IgD-negative memory B cell (primary cell): ENCODE measurements at regions not wholly inside any gene's neighbourhood (a gene's known extent, or its start where the extent isn't known, plus 50 kb on each side); places are given as distances from the start of the nearest gene placed in this dataset.

Experiments
- H3K27ac Mint-ChIP-seq, 3 donors: one replicate each; pipeline ENCODE4 v1.8.0; 2020 to 2022; ENCODE audit warnings: mild to moderate bottlenecking in 3 of 3, mixed read lengths in 3 of 3, moderate library complexity in 1 of 3
- H3K27me3 Mint-ChIP-seq: one replicate; pipeline ENCODE4 v1.8.0; 2021; ENCODE audit warnings: mixed read lengths
- H3K36me3 Mint-ChIP-seq: one replicate; pipeline ENCODE4 v1.8.0; 2020; ENCODE audit warnings: mild to moderate bottlenecking, mixed read lengths
- H3K4me1 Mint-ChIP-seq, 3 donors: one replicate each; pipeline ENCODE4 v1.8.0; 2020 to 2022; ENCODE audit warnings: mixed read lengths in 3 of 3, mild to moderate bottlenecking in 1 of 3
- H3K4me3 Mint-ChIP-seq, 4 donors: one replicate each; pipeline ENCODE4 v1.8.0; 2020 to 2022; ENCODE audit warnings: mild to moderate bottlenecking in 4 of 4, mixed read lengths in 4 of 4, moderate library complexity in 3 of 4
- H3K9me3 Mint-ChIP-seq, 3 donors: one replicate each; pipeline ENCODE4 v1.8.0; 2020 to 2021; ENCODE audit warnings: mixed read lengths in 3 of 3, mild to moderate bottlenecking in 1 of 3

GRCh38 chr4:36915717-36916116 lies 328.8 kb upstream of the NWD2 start:
- peaks cover 0 to 2% (median 0%) of the 10 kb centered on the region in 3 donors for H3K9me3 Mint-ChIP-seq
- no peaks in the 10 kb centered on the region for H3K36me3 Mint-ChIP-seq
- no peaks in the 10 kb centered on the region for H3K27me3 Mint-ChIP-seq
- no peak overlapping the region for H3K4me3 Mint-ChIP-seq
- peaks cover 0 to 7% (median 4%) of the 10 kb centered on the region in 3 donors for H3K4me1 Mint-ChIP-seq
- no peak overlapping the region for H3K27ac Mint-ChIP-seq

- Mint-ChIP-seq H3K27me3 (no peaks in the 10 kb centered on the region), H3K27ac (no peak overlapping the region), H3K4me3 (peak overlapping the region in 3 of 4 donors; percentile 3 to 44 (median 15)), H3K36me3 (no peaks in the 10 kb centered on the region), H3K4me1 (peaks cover 0 to 7% (median 4%) of the 10 kb centered on the region in 3 donors), H3K9me3 (peaks cover 0 to 2% (median 0%) of the 10 kb centered on the region in 3 donors)
Observed at GRCh38 chr4:36917413-36917812, 327.1 kb upstream of the NWD2 start.

DNA sequence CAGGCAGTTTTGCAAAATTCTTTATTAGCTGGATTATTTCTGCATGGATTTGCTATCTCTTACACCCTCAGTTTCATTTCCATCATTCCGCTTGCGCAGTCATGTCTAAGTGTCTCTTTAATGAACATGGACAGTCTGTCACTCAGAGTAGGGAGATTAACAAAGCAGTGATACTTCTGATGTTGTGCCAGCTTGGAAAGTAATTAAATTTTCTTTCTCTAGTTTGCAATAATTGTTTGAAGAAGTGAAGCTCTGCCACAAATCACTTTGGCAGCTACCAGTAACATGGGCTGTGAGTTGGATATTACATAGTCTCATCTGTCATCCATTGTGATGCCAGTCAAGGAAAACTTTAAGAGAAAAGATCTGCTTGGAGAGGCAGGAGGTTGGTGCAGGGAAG lies 324.8 kb upstream of the NWD2 start:
- H3K4me1 Mint-ChIP-seq: peaks cover 0 to 7% (median 4%) of the 10 kb centered on the region in 3 donors
- peaks cover 0 to 2% (median 0%) of the 10 kb centered on the region in 3 donors for H3K9me3 Mint-ChIP-seq
- H3K27me3 Mint-ChIP-seq: no peaks in the 10 kb centered on the region
- no peaks in the 10 kb centered on the region for H3K36me3 Mint-ChIP-seq
- no peak overlapping the region for H3K4me3 Mint-ChIP-seq
- no peak overlapping the region for H3K27ac Mint-ChIP-seq

DNA sequence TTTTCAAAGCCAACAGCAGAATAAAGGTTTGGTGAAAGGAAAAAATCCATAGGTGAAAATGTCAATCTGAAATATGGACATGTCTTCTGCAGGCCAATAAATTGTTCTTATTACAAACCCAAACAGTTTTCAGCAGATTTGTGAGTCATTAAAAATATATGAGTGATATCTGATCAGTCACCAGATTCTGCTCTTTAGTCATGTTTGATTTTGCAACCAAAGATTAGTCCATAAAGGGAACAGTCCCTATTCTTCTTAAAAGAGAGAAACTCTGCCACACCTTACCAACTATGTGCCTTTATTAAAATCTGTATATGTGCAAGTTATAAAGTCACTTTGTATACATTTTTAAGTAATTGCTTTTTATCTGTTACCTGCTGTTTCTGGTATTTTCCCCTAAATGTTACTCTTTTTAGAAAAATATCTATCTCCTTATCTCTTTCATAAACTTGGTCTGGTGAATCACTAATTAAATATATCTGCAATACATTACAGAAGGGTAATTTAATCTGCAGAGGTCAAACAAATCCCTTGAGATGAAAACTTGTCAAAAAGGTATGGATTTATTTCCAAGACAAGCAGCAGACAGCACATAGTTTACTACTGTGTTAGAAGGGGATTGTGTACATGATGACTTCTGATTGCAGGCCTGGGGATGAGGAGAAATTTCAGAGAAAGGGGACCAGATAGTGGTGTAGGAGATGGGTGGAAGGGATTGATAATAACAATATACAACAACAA lies 322.9 kb upstream of the NWD2 start:
- H3K27ac Mint-ChIP-seq: no peak overlapping the region
- no peaks in the 10 kb centered on the region for H3K27me3 Mint-ChIP-seq

GRCh38 chr4:36930562-36931111 lies 313.9 kb upstream of the NWD2 start:
- Mint-ChIP-seq H3K4me3 (no peak overlapping the region), H3K36me3 (no peaks in the 10 kb centered on the region), H3K27ac (no peak overlapping the region), H3K27me3 (no peaks in the 10 kb centered on the region), H3K9me3 (peaks cover 0 to 2% (median 1%) of the 10 kb centered on the region in 3 donors), H3K4me1 (no peaks in the 10 kb centered on the region)

More for the DNA sequence above, 322.9 kb upstream of the NWD2 start:
- H3K4me3 Mint-ChIP-seq: no peak overlapping the region
- H3K36me3 Mint-ChIP-seq: no peaks in the 10 kb centered on the region
- peaks cover 0 to 7% (median 4%) of the 10 kb centered on the region in 3 donors for H3K4me1 Mint-ChIP-seq
- H3K9me3 Mint-ChIP-seq: peaks cover 0 to 2% (median 0%) of the 10 kb centered on the region in 3 donors

DNA sequence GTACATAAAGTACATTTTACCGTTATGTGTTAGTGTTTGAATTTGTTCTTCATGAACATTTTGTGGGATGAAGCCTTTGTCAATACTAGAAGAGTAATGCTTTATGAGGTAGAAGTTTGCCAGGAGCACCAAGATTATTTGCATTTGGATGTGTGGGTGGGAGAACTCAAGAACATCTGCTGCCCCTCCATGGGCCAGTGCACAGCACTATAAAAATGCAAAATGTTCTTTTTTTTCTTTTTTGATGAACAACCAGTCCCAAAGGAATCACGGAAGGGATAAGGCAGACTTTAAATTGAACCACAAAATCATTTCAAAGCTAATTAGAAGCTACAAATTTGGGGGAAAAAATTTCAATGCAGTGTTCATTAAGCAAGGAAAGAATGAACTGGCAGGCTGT lies 300.3 kb upstream of the NWD2 start:
- no peak overlapping the region for H3K27ac Mint-ChIP-seq
- no peaks in the 10 kb centered on the region for H3K36me3 Mint-ChIP-seq
- no peak overlapping the region for H3K4me3 Mint-ChIP-seq
- H3K4me1 Mint-ChIP-seq: no peaks in the 10 kb centered on the region
- peaks cover 0 to 3% (median 3%) of the 10 kb centered on the region in 3 donors for H3K9me3 Mint-ChIP-seq
- no peaks in the 10 kb centered on the region for H3K27me3 Mint-ChIP-seq

- no peak overlapping the region for H3K4me3 Mint-ChIP-seq
- H3K9me3 Mint-ChIP-seq: no peaks in the 10 kb centered on the region
- peak overlapping the region in 1 of 3 donors; percentile 1 for H3K27ac Mint-ChIP-seq
- no peaks in the 10 kb centered on the region for H3K4me1 Mint-ChIP-seq
- H3K27me3 Mint-ChIP-seq: peaks cover 1% of the 10 kb centered on the region
- no peaks in the 10 kb centered on the region for H3K36me3 Mint-ChIP-seq
Observed at GRCh38 chr4:36961420-36961819, 283.1 kb upstream of the NWD2 start.

DNA sequence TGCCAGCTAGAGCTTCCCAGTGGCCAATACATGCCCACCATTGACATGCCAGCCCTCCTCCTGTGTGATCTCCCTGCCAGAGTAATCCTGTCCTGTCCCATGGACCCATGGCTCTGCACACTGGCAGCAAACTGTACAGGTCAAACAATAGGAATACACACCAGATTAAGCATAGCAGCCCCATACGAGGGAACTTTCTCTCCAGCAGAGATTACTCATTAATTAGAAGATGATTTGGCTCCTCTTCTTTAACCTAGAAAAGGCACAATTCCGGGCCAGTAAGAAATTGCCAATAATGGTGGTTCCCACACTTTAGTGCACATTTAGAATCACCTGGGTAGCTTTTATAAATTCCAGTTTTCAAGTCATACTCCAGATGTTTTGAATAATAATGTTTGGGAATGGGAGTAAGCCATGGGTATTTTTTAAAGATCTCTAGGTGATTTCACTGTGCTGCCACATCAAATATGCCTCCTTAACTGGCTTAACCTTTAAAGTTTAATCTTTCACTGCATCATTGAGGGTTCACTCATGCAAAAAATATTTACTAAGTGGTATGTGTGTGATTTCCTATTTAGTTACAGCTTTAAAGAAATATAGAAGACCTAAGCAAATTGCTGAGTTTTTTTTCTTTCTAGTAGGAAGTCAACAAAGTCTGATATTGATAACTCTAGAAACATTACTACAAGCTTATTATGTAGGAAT lies 277.6 kb upstream of the NWD2 start:
- H3K9me3 Mint-ChIP-seq: peaks cover 0 to 4% (median 0%) of the 10 kb centered on the region in 3 donors
- peak overlapping the region in 1 of 3 donors; percentile 71 for H3K27ac Mint-ChIP-seq

DNA sequence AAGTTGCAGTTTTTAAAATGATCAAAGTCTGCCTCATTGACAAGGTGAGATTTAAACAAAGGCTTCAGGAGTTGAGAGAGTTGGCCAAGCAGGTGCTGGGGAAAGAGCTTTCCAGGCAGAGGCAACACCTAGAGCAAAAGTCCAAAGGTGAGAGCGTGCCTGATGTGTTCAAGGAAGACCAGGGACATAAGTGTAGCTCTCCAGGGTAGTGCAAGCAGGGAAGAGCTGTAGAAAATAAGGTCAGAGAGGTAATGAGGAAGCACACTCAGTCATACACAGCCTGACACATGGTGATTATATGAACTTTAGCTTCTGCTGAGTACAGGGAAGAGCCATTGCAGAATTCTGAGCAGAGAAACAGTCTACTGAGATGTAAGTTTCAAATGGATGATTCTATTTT lies 265.0 kb upstream of the NWD2 start:
- no peaks in the 10 kb centered on the region for H3K4me1 Mint-ChIP-seq
- no peak overlapping the region for H3K4me3 Mint-ChIP-seq
- no peaks in the 10 kb centered on the region for H3K36me3 Mint-ChIP-seq
- no peak overlapping the region for H3K27ac Mint-ChIP-seq
- H3K9me3 Mint-ChIP-seq: peaks cover 0 to 2% (median 0%) of the 10 kb centered on the region in 3 donors
- H3K27me3 Mint-ChIP-seq: no peaks in the 10 kb centered on the region

More for the DNA sequence above, 277.6 kb upstream of the NWD2 start:
- H3K27me3 Mint-ChIP-seq: no peaks in the 10 kb centered on the region
- H3K4me1 Mint-ChIP-seq: no peaks in the 10 kb centered on the region
- no peaks in the 10 kb centered on the region for H3K36me3 Mint-ChIP-seq
- no peak overlapping the region for H3K4me3 Mint-ChIP-seq

GRCh38 chr4:36990128-36990872 lies 254.2 kb upstream of the NWD2 start:
- Mint-ChIP-seq H3K9me3 (peaks cover 2 to 8% (median 6%) of the 10 kb centered on the region in 3 donors), H3K27me3 (peaks cover 2% of the 10 kb centered on the region), H3K27ac (peak overlapping the region in 1 of 3 donors; percentile 31), H3K4me3 (no peak overlapping the region), H3K36me3 (peaks cover 4% of the 10 kb centered on the region), H3K4me1 (peaks cover 0 to 10% (median 7%) of the 10 kb centered on the region in 3 donors)

DNA sequence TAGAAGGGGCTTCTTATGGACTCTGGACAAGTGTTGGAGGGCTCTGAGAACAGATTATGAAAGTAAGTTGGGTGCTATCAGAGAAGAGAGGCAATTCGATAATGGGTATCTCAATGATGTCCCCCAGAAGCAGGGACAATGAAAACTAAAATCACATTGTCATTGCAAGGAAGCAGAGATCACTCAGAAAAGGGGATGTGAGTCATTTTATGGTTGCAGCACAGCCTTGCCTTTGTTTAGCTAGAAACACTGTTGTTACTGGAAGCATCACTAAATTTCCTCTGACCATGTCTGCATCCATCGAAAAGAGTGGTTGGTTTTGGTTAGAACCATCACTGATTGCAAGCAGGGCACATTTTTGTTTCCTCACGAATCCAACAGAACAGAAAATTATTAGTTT lies 246.8 kb upstream of the NWD2 start:
- H3K27me3 Mint-ChIP-seq: no peaks in the 10 kb centered on the region

GRCh38 chr4:37000281-37000680 lies 244.3 kb upstream of the NWD2 start:
- Mint-ChIP-seq H3K9me3 (peaks cover 0 to 5% (median 0%) of the 10 kb centered on the region in 3 donors), H3K27me3 (no peaks in the 10 kb centered on the region), H3K4me1 (no peaks in the 10 kb centered on the region), H3K36me3 (no peaks in the 10 kb centered on the region), H3K4me3 (no peak overlapping the region), H3K27ac (no peak overlapping the region)

More for the DNA sequence above, 246.8 kb upstream of the NWD2 start:
- H3K4me1 Mint-ChIP-seq: no peaks in the 10 kb centered on the region
- no peak overlapping the region for H3K4me3 Mint-ChIP-seq
- no peaks in the 10 kb centered on the region for H3K36me3 Mint-ChIP-seq
- no peak overlapping the region for H3K27ac Mint-ChIP-seq
- H3K9me3 Mint-ChIP-seq: peaks cover 0 to 2% (median 0%) of the 10 kb centered on the region in 3 donors

DNA sequence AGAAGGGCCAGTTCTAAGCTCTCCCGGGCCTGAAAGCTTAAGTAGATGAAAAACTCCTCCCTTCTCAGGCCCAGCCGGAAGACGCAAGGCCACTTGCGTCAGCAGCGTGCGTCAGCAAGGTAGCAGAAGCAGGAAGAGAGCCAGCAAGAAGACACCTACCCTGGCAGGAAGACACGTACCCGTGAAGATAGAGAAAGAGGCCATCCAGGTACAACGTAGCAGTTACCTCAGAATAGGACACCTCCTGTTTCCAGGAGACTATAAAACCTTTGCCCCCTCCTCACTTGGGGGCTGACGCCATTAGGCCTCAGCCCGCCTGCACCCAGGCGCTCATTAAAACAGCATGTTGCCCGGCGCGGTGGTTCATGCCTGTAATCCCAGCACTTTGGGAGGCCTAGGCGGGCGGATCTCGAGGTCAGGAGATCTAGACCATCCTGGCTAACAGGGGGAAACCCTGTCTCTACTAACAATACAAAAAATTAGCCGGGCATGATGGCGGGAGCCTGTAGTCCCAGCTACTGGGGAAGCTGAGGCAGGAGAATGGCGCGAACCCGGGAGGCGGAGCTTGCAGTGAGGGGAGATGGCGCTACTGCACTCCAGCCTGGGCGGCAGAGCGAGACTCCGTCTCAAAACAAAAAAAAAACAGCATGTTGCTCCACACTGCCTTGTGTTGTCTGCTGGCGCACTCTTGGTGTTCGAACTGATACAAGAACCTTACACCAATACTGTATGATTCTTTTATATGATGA lies 242.7 kb upstream of the NWD2 start:
- Mint-ChIP-seq H3K4me3 (no peak overlapping the region), H3K27ac (no peak overlapping the region), H3K27me3 (no peaks in the 10 kb centered on the region), H3K4me1 (peaks cover 0 to 2% (median 0%) of the 10 kb centered on the region in 3 donors), H3K9me3 (peaks cover 0 to 9% (median 3%) of the 10 kb centered on the region in 3 donors), H3K36me3 (no peaks in the 10 kb centered on the region)

DNA sequence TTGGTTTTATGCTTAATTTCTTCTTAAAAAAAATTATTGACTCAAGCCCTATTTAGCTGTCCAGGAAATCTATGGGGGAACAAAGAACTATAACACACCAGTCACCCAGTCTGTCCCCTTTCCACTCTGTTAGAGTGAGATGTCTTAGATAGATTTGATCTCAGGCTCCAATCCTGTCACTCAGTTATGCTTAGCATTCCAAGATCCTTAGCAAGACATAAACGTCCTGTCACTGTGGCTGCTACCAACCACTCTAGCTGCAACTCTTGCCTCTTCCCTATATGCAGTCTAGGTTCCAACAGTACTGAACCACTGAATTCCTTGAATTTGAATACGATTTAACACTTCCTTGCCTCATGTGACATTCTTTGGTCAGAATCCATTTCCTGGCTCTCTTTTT lies 241.9 kb upstream of the NWD2 start:
- Mint-ChIP-seq H3K27me3 (no peaks in the 10 kb centered on the region), H3K27ac (no peak overlapping the region), H3K9me3 (peaks cover 0 to 9% (median 3%) of the 10 kb centered on the region in 3 donors), H3K36me3 (no peaks in the 10 kb centered on the region), H3K4me3 (no peak overlapping the region), H3K4me1 (peaks cover 0 to 2% (median 0%) of the 10 kb centered on the region in 3 donors)
